ENCODE measurements at regions not wholly inside any gene's neighbourhood (a gene's known extent, or its start where the extent isn't known, plus 50 kb on each side); places are given as distances from the start of the nearest gene placed in this dataset.

GRCh38 chr13:69425235-69425634 is 682.4 kb upstream of the ATXN8OS start:
- Histone ChIP-seq H3K4me1 (ENCODE audit: control insufficient read depth in 2 of 2, insufficient read depth in 1 of 2, low read depth in 1 of 2, low read length in 2 of 2) (no peaks in the 10 kb centered on the region), H3K4ac (ENCODE audit: low read length) (no peak overlapping the region), H3K18ac (ENCODE audit: low read length) (no peak overlapping the region), H3K27me3 (ENCODE audit: control insufficient read depth in 3 of 3, insufficient read depth in 3 of 3, low read depth in 1 of 3, low read length in 3 of 3) (no peaks in the 10 kb centered on the region), H3K4me2 (ENCODE audit: insufficient read depth, low read length, poor library complexity, severe bottlenecking) (no peak overlapping the region), H2BK120ac (ENCODE audit: low read depth, low read length) (no peak overlapping the region), H3K79me1 (ENCODE audit: low read depth, low read length) (no peaks in the 10 kb centered on the region), H4K8ac (ENCODE audit: low read depth, low read length) (no peak overlapping the region), H3K23ac (ENCODE audit: low read depth, low read length, poor library complexity) (no peak overlapping the region), H2BK5ac (ENCODE audit: low read length) (no peak overlapping the region), H2AK5ac (ENCODE audit: low read depth, low read length) (no peak overlapping the region), H2BK15ac (ENCODE audit: low read length) (no peak overlapping the region), H3K36me3 (replicated peaks in 1 of 2; ENCODE audit: control insufficient read depth in 2 of 2, insufficient read depth in 2 of 2, low read length in 2 of 2) (no peaks in the 10 kb centered on the region), H3K27ac (replicated peaks; ENCODE audit: low read length) (no peak overlapping the region), H4K91ac (ENCODE audit: low read depth, low read length, poor library complexity) (no peak overlapping the region), H2AFZ (ENCODE audit: low read length) (no peak overlapping the region), H3K9ac (ENCODE audit: low read depth, low read length, poor library complexity) (no peak overlapping the region), H3K14ac (ENCODE audit: low read length) (no peak overlapping the region), H3K4me3 (ENCODE audit: low read length in 2 of 2) (no peak overlapping the region), H3K9me3 (replicated peaks in 1 of 2; ENCODE audit: control insufficient read depth in 2 of 2, insufficient read depth in 1 of 2, low read depth in 1 of 2, low read length in 2 of 2) (peaks cover 0 to 4% of the 10 kb centered on the region in 2 donors), H2BK12ac (ENCODE audit: low read length) (no peak overlapping the region)
- DNase-seq (ENCODE audit: low spot score) = no peak

DNA sequence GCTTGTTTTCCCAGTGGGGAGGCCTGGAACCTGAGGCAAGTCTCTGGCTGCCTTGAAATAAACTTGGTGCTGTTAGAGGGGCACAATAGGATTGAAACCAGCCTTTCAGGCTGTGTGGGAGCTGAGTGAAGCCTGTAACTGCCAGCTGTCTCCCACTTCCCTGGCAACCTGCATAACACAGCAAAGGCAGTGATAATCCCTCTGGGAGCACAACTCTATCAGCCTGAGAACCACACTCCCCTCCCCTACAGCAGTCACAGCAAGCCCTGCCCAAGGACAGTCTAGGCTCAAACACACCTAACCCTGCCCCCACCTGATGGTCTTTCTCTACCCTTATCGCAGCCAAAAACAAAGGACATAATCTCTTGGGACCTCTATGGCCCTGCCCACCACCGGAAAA is 683.8 kb upstream of the ATXN8OS start:
- Histone ChIP-seq H2BK120ac (ENCODE audit: low read depth, low read length) (no peak overlapping the region), H3K4ac (ENCODE audit: low read length) (no peak overlapping the region), H3K27me3 (ENCODE audit: control insufficient read depth in 3 of 3, insufficient read depth in 3 of 3, low read depth in 1 of 3, low read length in 3 of 3) (no peaks in the 10 kb centered on the region), H2AFZ (ENCODE audit: low read length) (no peak overlapping the region), H3K4me2 (ENCODE audit: insufficient read depth, low read length, poor library complexity, severe bottlenecking) (no peak overlapping the region), H4K91ac (ENCODE audit: low read depth, low read length, poor library complexity) (no peak overlapping the region), H3K14ac (ENCODE audit: low read length) (no peak overlapping the region), H3K9me3 (replicated peaks in 1 of 2; ENCODE audit: control insufficient read depth in 2 of 2, insufficient read depth in 1 of 2, low read depth in 1 of 2, low read length in 2 of 2) (peaks cover 2 to 4% of the 10 kb centered on the region in 2 donors), H3K79me1 (ENCODE audit: low read depth, low read length) (no peaks in the 10 kb centered on the region), H4K8ac (ENCODE audit: low read depth, low read length) (no peak overlapping the region), H3K4me1 (ENCODE audit: control insufficient read depth in 2 of 2, insufficient read depth in 1 of 2, low read depth in 1 of 2, low read length in 2 of 2) (no peaks in the 10 kb centered on the region), H2AK5ac (ENCODE audit: low read depth, low read length) (no peak overlapping the region), H2BK5ac (ENCODE audit: low read length) (no peak overlapping the region), H2BK15ac (ENCODE audit: low read length) (no peak overlapping the region), H3K18ac (ENCODE audit: low read length) (no peak overlapping the region), H3K27ac (replicated peaks; ENCODE audit: low read length) (no peak overlapping the region), H3K36me3 (replicated peaks in 1 of 2; ENCODE audit: control insufficient read depth in 2 of 2, insufficient read depth in 2 of 2, low read length in 2 of 2) (no peaks in the 10 kb centered on the region), H3K23ac (ENCODE audit: low read depth, low read length, poor library complexity) (no peak overlapping the region), H3K4me3 (ENCODE audit: low read length in 2 of 2) (no peak overlapping the region), H3K9ac (ENCODE audit: low read depth, low read length, poor library complexity) (no peak overlapping the region), H2BK12ac (ENCODE audit: low read length) (no peak overlapping the region)
- WGBS, 2 donors (ENCODE audit: extremely low coverage in 2 of 2, insufficient read length in 2 of 2, insufficient replicate concordance in 1 of 2) = no CpG with 5 or more reads among the region's 2 CpGs
- no peak for DNase-seq (ENCODE audit: low spot score)

GRCh38 chr13:69418319-69418718 is 689.3 kb upstream of the ATXN8OS start:
- Histone ChIP-seq H3K36me3 (replicated peaks in 1 of 2; ENCODE audit: control insufficient read depth in 2 of 2, insufficient read depth in 2 of 2, low read length in 2 of 2) (no peaks in the 10 kb centered on the region), H3K27me3 (ENCODE audit: control insufficient read depth in 3 of 3, insufficient read depth in 3 of 3, low read depth in 1 of 3, low read length in 3 of 3) (no peaks in the 10 kb centered on the region), H3K4me1 (ENCODE audit: control insufficient read depth in 2 of 2, insufficient read depth in 1 of 2, low read depth in 1 of 2, low read length in 2 of 2) (peaks cover 0 to 2% of the 10 kb centered on the region in 2 donors), H3K4me3 (ENCODE audit: low read length in 2 of 2) (no peak overlapping the region), H2BK5ac (ENCODE audit: low read length) (no peak overlapping the region), H2AK5ac (ENCODE audit: low read depth, low read length) (no peak overlapping the region), H2BK120ac (ENCODE audit: low read depth, low read length) (no peak overlapping the region), H4K91ac (ENCODE audit: low read depth, low read length, poor library complexity) (no peak overlapping the region), H2BK12ac (ENCODE audit: low read length) (no peak overlapping the region), H2AFZ (ENCODE audit: low read length) (no peak overlapping the region), H3K79me1 (ENCODE audit: low read depth, low read length) (no peaks in the 10 kb centered on the region), H3K27ac (replicated peaks; ENCODE audit: low read length) (no peak overlapping the region), H3K18ac (ENCODE audit: low read length) (no peak overlapping the region), H2BK15ac (ENCODE audit: low read length) (no peak overlapping the region), H3K23ac (ENCODE audit: low read depth, low read length, poor library complexity) (no peak overlapping the region), H3K9me3 (replicated peaks in 1 of 2; ENCODE audit: control insufficient read depth in 2 of 2, insufficient read depth in 1 of 2, low read depth in 1 of 2, low read length in 2 of 2) (peaks cover 0 to 2% of the 10 kb centered on the region in 2 donors), H3K9ac (ENCODE audit: low read depth, low read length, poor library complexity) (no peak overlapping the region), H4K8ac (ENCODE audit: low read depth, low read length) (no peak overlapping the region), H3K4ac (ENCODE audit: low read length) (no peak overlapping the region), H3K14ac (ENCODE audit: low read length) (no peak overlapping the region), H3K4me2 (ENCODE audit: insufficient read depth, low read length, poor library complexity, severe bottlenecking) (no peak overlapping the region)
- DNase-seq (ENCODE audit: low spot score) = no peak

- Histone ChIP-seq H3K4me1 (ENCODE audit: control insufficient read depth in 2 of 2, insufficient read depth in 1 of 2, low read depth in 1 of 2, low read length in 2 of 2) (no peaks in the 10 kb centered on the region), H4K91ac (ENCODE audit: low read depth, low read length, poor library complexity) (no peak overlapping the region), H2AFZ (ENCODE audit: low read length) (no peak overlapping the region), H2BK5ac (ENCODE audit: low read length) (no peak overlapping the region), H3K23ac (ENCODE audit: low read depth, low read length, poor library complexity) (no peak overlapping the region), H3K9me3 (replicated peaks in 1 of 2; ENCODE audit: control insufficient read depth in 2 of 2, insufficient read depth in 1 of 2, low read depth in 1 of 2, low read length in 2 of 2) (no peaks in the 10 kb centered on the region), H3K18ac (ENCODE audit: low read length) (no peak overlapping the region), H3K14ac (ENCODE audit: low read length) (no peak overlapping the region), H2BK15ac (ENCODE audit: low read length) (no peak overlapping the region), H3K4ac (ENCODE audit: low read length) (no peak overlapping the region), H3K9ac (ENCODE audit: low read depth, low read length, poor library complexity) (no peak overlapping the region), H3K36me3 (replicated peaks in 1 of 2; ENCODE audit: control insufficient read depth in 2 of 2, insufficient read depth in 2 of 2, low read length in 2 of 2) (no peaks in the 10 kb centered on the region), H2BK12ac (ENCODE audit: low read length) (no peak overlapping the region), H3K4me3 (ENCODE audit: low read length in 2 of 2) (no peak overlapping the region), H3K79me1 (ENCODE audit: low read depth, low read length) (no peaks in the 10 kb centered on the region), H2AK5ac (ENCODE audit: low read depth, low read length) (no peak overlapping the region), H4K8ac (ENCODE audit: low read depth, low read length) (no peak overlapping the region), H3K27ac (replicated peaks; ENCODE audit: low read length) (no peak overlapping the region), H3K4me2 (ENCODE audit: insufficient read depth, low read length, poor library complexity, severe bottlenecking) (no peak overlapping the region), H3K27me3 (ENCODE audit: control insufficient read depth in 3 of 3, insufficient read depth in 3 of 3, low read depth in 1 of 3, low read length in 3 of 3) (no peaks in the 10 kb centered on the region), H2BK120ac (ENCODE audit: low read depth, low read length) (no peak overlapping the region)
- no peak for DNase-seq (ENCODE audit: low spot score)
- WGBS, 2 donors (ENCODE audit: extremely low coverage in 2 of 2, insufficient read length in 2 of 2, insufficient replicate concordance in 1 of 2) = no CpG with 5 or more reads among the region's 1 CpG
Measured at GRCh38 chr13:69410761-69411160, 696.9 kb upstream of the ATXN8OS start.
